Esophagus squamous epithelium (tissue), 5 donors: ENCODE measurements at regions not wholly inside any gene's neighbourhood (a gene's known extent, or its start where the extent isn't known, plus 50 kb on each side); places are given as distances from the start of the nearest gene placed in this dataset.
"Not testable (repeated sequence)": the region's sequence is repeated elsewhere in the genome, so short reads cannot be mapped to it uniquely, and the experiment has no call there.

Experiments
- DNase-seq: peaks from one replicate; lab custom pipeline; 2025; lab: John Stamatoyannopoulos, UW
- H3K27ac ChIP-seq, 4 donors: fragments of 200-600 bp; sonication (generic); one replicate each; pipeline ENCODE4 v1.5.1; 2016 to 2019; ENCODE audit warnings: mild to moderate bottlenecking in 1 of 4
- H3K27me3 ChIP-seq, 4 donors: fragments of 200-600 bp; sonication (generic); 1 replicate in 3 of 4; 2 replicates in 1 of 4; pipeline versions ENCODE4 v1.5.1 to v1.6.0; 2017 to 2021; ENCODE audit warnings: antibody characterized with exemption in 1 of 4
- H3K36me3 ChIP-seq, 3 donors: fragments of 200-600 bp; sonication (generic); one replicate each; pipeline ENCODE4 v1.5.1; 2016 to 2019
- H3K4me1 ChIP-seq, 3 donors: fragments of 200-600 bp; sonication (generic); one replicate each; pipeline ENCODE4 v1.5.1; 2017 to 2019
- H3K4me3 ChIP-seq, 4 donors: fragments of 200-600 bp; sonication (generic); 1 replicate in 3 of 4; 2 replicates in 1 of 4; pipeline ENCODE4 v1.5.1; 2016 to 2019; ENCODE audit warnings: mild to moderate bottlenecking in 2 of 4, moderate library complexity in 1 of 4
- H3K9me3 ChIP-seq, 3 donors: fragments of 200-600 bp; sonication (generic); one replicate each; pipeline ENCODE4 v1.5.1; 2016 to 2019
- CTCF ChIP-seq, 6 experiments: fragments of 450-650 bp in 4 of 6; fragments of 200-600 bp in 2 of 6; sonication (generic) in 2 of 6; IDR thresholded peaks; one replicate each; pipeline ENCODE4 v1.5.1; 2016 to 2019; ENCODE audit warnings: antibody characterized with exemption in 6 of 6, mild to moderate bottlenecking in 4 of 6, moderate library complexity in 4 of 6
- POLR2A ChIP-seq, 4 donors: fragments of 450-650 bp; IDR thresholded peaks; one replicate each; pipeline ENCODE4 v1.6.1; 2017; ENCODE audit warnings: antibody characterized with exemption in 4 of 4, mild to moderate bottlenecking in 4 of 4, moderate library complexity in 3 of 4
- WGBS, 2 donors: methylation state at CpG; one replicate each; pipeline ENCODE4 v1.1.5; 2018; 5-methylcytosine and 5-hydroxymethylcytosine counted together
- intact Hi-C: fragments of 100-400 bp; cut with DNase I; formaldehyde crosslinking; loops from one replicate; pipeline ENCODE4 v1.15.0; 2022
- donor health status: DM: yes; HTN: yes; CAD: no.

- H3K9me3 ChIP-seq, result no peaks in the 10 kb centered on the region
- no peak for DNase-seq
- no peaks in the 10 kb centered on the region for H3K36me3 ChIP-seq
- peaks cover 0 to 10% (median 0%) of the 10 kb centered on the region in 3 donors for H3K4me1 ChIP-seq
- H3K4me3 ChIP-seq, result no peak overlapping the region
- 87 to 96% methylated on average over 10 to 18 of the region's 22 CpGs for WGBS, 2 donors
- no peak for TF ChIP-seq POLR2A (IDR thresholded peaks at IDR 0.05)
- no peak for TF ChIP-seq CTCF (IDR thresholded peaks at IDR 0.05)
- intact Hi-C loops, result no loop called here
- no peak overlapping the region for H3K27ac ChIP-seq
- peaks cover 0 to 60% (median 0%) of the 10 kb centered on the region in 4 donors for H3K27me3 ChIP-seq
These were observed 75.3 kb upstream of the MED13 start for GRCh38 chr17:62140376-62140775.

GRCh38 chr17:62139690-62140354 lies 74.7 kb upstream of the MED13 start:
- H3K4me1 ChIP-seq, result peaks cover 0 to 10% (median 0%) of the 10 kb centered on the region in 3 donors
- H3K36me3 ChIP-seq, intact Hi-C loops, H3K9me3 ChIP-seq, H3K4me3 ChIP-seq, DNase-seq, H3K27ac ChIP-seq: not testable (repeated sequence)
- H3K27me3 ChIP-seq, result peaks cover 0 to 54% (median 0%) of the 10 kb centered on the region in 4 donors
- WGBS, 2 donors, result 73 to 84% methylated on average over 8 to 15 of the region's 35 CpGs

GRCh38 chr17:62139141-62139540 lies 74.1 kb upstream of the MED13 start:
- H3K4me3 ChIP-seq, result no peak overlapping the region
- DNase-seq, result no peak
- peaks cover 0 to 10% (median 0%) of the 10 kb centered on the region in 3 donors for H3K4me1 ChIP-seq
- H3K27me3 ChIP-seq, result peaks cover 0 to 54% (median 0%) of the 10 kb centered on the region in 4 donors
- TF ChIP-seq POLR2A (IDR thresholded peaks at IDR 0.05), result no peak
- TF ChIP-seq CTCF (IDR thresholded peaks at IDR 0.05), result no peak
- WGBS, 2 donors, result 87 to 100% methylated on average over 2 to 9 of the region's 26 CpGs
- intact Hi-C loops, result no loop called here
- H3K27ac ChIP-seq, result no peak overlapping the region
- no peaks in the 10 kb centered on the region for H3K36me3 ChIP-seq
- no peaks in the 10 kb centered on the region for H3K9me3 ChIP-seq

- WGBS, 2 donors, result 30% methylated on average over 2 of the region's 31 CpGs; no CpG with 5 or more reads in 1 of the 2 donors
- H3K27ac ChIP-seq, DNase-seq, intact Hi-C loops, H3K9me3 ChIP-seq, H3K36me3 ChIP-seq: not testable (repeated sequence)
- H3K4me1 ChIP-seq, result peaks cover 0 to 10% (median 0%) of the 10 kb centered on the region in 3 donors
- peak overlapping the region in 1 of 4 donors; percentile 40 for H3K4me3 ChIP-seq
- peaks cover 0 to 54% (median 0%) of the 10 kb centered on the region in 4 donors for H3K27me3 ChIP-seq
These were observed 73.6 kb upstream of the MED13 start for GRCh38 chr17:62138676-62139121.

GRCh38 chr17:62137734-62138624 lies 72.9 kb upstream of the MED13 start:
- H3K9me3 ChIP-seq, H3K36me3 ChIP-seq, DNase-seq, H3K27ac ChIP-seq, intact Hi-C loops: not testable (repeated sequence)
- H3K4me1 ChIP-seq, result peaks cover 0 to 10% (median 0%) of the 10 kb centered on the region in 3 donors
- peak overlapping the region in 1 of 4 donors; percentile 40 for H3K4me3 ChIP-seq
- H3K27me3 ChIP-seq, result peaks cover 0 to 54% (median 0%) of the 10 kb centered on the region in 4 donors
- WGBS, 2 donors, result 1% methylated on average over 14 of the region's 92 CpGs; no CpG with 5 or more reads in 1 of the 2 donors

- H3K9me3 ChIP-seq, intact Hi-C loops, DNase-seq: not testable (repeated sequence)
These were observed 72.1 kb upstream of the MED13 start for GRCh38 chr17:62137013-62137733.

More at GRCh38 chr17:62137013-62137733, 72.1 kb upstream of the MED13 start:
- H3K4me3 ChIP-seq, H3K36me3 ChIP-seq, H3K27ac ChIP-seq: not testable (repeated sequence)
- WGBS, 2 donors, result 90 to 100% methylated on average over 1 to 13 of the region's 40 CpGs
- H3K4me1 ChIP-seq, result peaks cover 0 to 10% (median 0%) of the 10 kb centered on the region in 3 donors
- H3K27me3 ChIP-seq, result peaks cover 0 to 53% (median 0%) of the 10 kb centered on the region in 4 donors
